ENCODE measurements at regions not wholly inside any gene's neighbourhood (a gene's known extent, or its start where the extent isn't known, plus 50 kb on each side); places are given as distances from the start of the nearest gene placed in this dataset.

DNA sequence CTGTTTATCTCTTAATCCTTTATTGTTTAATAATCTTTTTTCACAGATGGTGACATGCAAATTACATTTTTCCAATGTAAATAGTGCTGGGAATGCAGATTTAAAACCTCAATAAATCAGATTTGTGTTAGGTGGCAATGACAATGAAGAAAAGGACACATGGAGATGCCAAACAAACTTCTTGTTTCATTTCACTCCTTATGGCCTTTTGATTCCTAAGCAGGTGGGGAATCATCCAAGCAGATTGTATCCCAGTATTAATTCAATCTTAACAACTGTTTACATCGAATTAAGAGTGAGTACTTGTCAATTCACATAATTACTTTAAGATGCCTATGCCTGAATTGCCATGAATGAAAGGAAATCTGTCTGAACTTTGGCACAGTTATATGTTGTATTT, 98.9 kb upstream of the RGS18 start:
- no peak for DNase-seq
- in situ Hi-C loops (cut with HindIII; ENCODE audit: low pct_ligation_motif_present, low sequenced_read_pairs), result no loop called here
- H3K36me3 ChIP-seq (replicated peaks), result no peaks in the 10 kb centered on the region
- no peak overlapping the region for H3K4me3 ChIP-seq (ENCODE audit: low read depth, low read length)
- TF ChIP-seq, protein P1, sequence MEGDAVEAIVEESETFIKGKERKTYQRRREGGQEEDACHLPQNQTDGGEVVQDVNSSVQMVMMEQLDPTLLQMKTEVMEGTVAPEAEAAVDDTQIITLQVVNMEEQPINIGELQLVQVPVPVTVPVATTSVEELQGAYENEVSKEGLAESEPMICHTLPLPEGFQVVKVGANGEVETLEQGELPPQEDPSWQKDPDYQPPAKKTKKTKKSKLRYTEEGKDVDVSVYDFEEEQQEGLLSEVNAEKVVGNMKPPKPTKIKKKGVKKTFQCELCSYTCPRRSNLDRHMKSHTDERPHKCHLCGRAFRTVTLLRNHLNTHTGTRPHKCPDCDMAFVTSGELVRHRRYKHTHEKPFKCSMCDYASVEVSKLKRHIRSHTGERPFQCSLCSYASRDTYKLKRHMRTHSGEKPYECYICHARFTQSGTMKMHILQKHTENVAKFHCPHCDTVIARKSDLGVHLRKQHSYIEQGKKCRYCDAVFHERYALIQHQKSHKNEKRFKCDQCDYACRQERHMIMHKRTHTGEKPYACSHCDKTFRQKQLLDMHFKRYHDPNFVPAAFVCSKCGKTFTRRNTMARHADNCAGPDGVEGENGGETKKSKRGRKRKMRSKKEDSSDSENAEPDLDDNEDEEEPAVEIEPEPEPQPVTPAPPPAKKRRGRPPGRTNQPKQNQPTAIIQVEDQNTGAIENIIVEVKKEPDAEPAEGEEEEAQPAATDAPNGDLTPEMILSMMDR (IDR thresholded peaks at IDR 0.05; ENCODE audit: low read depth, low read length, missing control alignments), result no peak
- H3K27ac ChIP-seq, result no peak overlapping the region
- H3K27me3 ChIP-seq (replicated peaks), result no peaks in the 10 kb centered on the region

DNA sequence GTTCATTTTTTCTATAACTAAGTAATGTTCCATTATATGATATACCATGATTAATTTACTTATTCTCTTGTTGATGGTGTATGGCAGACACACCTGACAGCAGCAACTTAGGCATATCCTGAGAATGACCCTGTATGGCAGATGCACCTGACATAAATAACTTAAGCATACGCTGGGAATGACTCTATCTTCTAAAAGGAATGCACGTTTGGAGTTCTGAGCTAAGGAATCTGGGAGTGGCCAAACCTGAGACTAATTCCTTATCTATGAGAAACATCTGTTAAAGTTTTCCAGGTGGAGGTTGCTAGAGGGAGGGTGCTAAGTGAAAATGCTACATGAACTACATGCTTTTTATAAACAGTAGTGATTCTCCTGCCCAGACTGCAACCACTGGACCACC, 96.7 kb upstream of the RGS18 start:
- no peak for DNase-seq
- Histone ChIP-seq H3K27me3 (replicated peaks) (no peaks in the 10 kb centered on the region), H3K4me3 (ENCODE audit: low read depth, low read length) (no peak overlapping the region), H3K36me3 (replicated peaks) (no peaks in the 10 kb centered on the region), H3K27ac (no peak overlapping the region)
- in situ Hi-C loops (cut with HindIII; ENCODE audit: low pct_ligation_motif_present, low sequenced_read_pairs), result no loop called here
- TF ChIP-seq, protein P1 (IDR thresholded peaks at IDR 0.05; ENCODE audit: low read depth, low read length, missing control alignments), result no peak

DNA sequence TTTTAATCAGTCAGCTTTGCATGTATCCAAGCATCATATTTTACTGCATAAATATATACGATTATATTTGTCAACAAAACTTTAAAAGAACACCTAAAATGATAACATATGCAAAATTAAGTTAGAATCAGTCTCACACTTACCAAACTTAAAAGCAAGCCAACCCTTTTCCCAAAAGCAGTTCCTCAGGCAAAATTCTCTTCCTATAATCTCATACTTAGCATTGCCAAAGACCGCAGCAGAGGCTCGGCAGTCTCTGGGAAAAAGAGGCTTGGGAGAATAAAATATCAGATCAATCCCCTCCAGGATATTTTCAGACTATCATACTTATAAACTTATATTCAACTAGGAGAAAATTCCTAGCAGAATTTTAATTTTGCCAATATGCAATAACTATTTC, 93.2 kb upstream of the RGS18 start:
- in situ Hi-C loops (cut with HindIII; ENCODE audit: low pct_ligation_motif_present, low sequenced_read_pairs), result no loop called here
- Histone ChIP-seq H3K27ac (no peak overlapping the region), H3K4me3 (ENCODE audit: low read depth, low read length) (no peak overlapping the region), H3K36me3 (replicated peaks) (no peaks in the 10 kb centered on the region), H3K27me3 (replicated peaks) (no peaks in the 10 kb centered on the region)
- DNase-seq, result no peak
- TF ChIP-seq, protein P1 (IDR thresholded peaks at IDR 0.05; ENCODE audit: low read depth, low read length, missing control alignments), result no peak

DNA sequence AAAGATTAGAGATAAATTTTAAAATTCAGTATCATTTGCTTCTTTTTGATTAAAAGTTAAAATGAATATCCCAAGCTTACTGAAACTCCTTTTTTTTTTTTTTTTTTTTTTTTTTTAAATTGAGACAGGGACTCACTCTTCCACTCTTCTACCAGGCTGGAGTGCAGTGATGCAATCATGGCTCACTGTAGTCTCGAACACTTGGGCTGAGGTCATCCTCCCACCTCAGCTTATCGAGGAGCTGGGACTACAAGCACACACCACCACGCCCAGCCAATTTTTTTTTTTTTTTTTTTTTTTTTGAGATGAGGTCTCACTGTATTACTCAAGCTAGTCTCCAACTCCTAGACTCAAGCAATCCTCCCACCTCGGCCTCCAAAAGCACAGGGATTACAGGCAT, 92.1 kb upstream of the RGS18 start:
- Histone ChIP-seq H3K27me3 (replicated peaks) (no peaks in the 10 kb centered on the region), H3K27ac (no peak overlapping the region), H3K36me3 (replicated peaks) (no peaks in the 10 kb centered on the region), H3K4me3 (ENCODE audit: low read depth, low read length) (no peak overlapping the region)
- TF ChIP-seq, protein P1 (IDR thresholded peaks at IDR 0.05; ENCODE audit: low read depth, low read length, missing control alignments), result no peak
- in situ Hi-C loops (cut with HindIII; ENCODE audit: low pct_ligation_motif_present, low sequenced_read_pairs), result no loop called here
- DNase-seq, result no peak

DNA sequence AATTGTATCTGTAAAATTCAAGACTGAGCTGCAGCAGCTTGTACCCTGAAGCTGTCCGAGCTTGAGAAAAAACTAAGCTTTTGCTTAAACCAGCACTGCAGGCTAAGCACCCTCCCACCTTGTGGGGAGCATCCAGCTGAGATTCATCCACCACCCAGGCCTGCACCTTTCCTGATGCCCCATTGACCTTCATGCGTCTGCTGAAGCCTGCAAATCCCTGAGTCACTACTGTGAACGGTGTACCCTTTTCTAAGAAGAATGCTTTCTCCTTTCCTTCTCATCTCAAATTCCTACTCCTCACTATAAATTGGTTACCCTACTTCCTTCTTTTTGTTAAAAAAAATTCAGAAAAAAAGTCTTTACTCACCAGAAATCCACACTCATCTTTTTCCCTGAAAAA, 90.9 kb upstream of the RGS18 start:
- no peaks in the 10 kb centered on the region for H3K27me3 ChIP-seq (replicated peaks)
- no peak overlapping the region for H3K4me3 ChIP-seq (ENCODE audit: low read depth, low read length)
- H3K36me3 ChIP-seq (replicated peaks), result no peaks in the 10 kb centered on the region
- H3K27ac ChIP-seq, result no peak overlapping the region
- in situ Hi-C loops (cut with HindIII; ENCODE audit: low pct_ligation_motif_present, low sequenced_read_pairs), result no loop called here
- no peak for DNase-seq
- TF ChIP-seq, protein P1 (IDR thresholded peaks at IDR 0.05; ENCODE audit: low read depth, low read length, missing control alignments), result no peak

DNA sequence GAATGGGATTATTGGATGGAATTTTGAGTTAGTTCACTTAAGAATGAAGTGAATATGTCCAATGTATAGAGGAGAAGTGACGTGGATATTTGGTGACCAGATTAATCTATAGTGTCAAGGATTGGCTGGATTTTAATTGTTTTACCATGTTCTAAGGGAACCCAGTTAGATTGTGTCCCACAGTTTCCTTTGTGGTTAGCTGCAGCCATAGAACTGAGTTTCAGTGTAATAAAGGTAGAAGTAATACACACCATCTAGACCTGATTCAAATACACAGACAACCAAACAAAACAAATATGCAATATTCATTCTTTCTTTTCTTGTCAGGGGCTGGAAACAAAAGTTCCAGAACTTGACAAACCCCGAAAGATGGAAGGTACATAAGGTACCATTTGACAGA, 88.0 kb upstream of the RGS18 start:
- no peak overlapping the region for H3K27ac ChIP-seq
- DNase-seq, result no peak
- no peak overlapping the region for H3K4me3 ChIP-seq (ENCODE audit: low read depth, low read length)
- H3K36me3 ChIP-seq (replicated peaks), result no peaks in the 10 kb centered on the region
- no peaks in the 10 kb centered on the region for H3K27me3 ChIP-seq (replicated peaks)
- TF ChIP-seq, protein P1 (IDR thresholded peaks at IDR 0.05; ENCODE audit: low read depth, low read length, missing control alignments), result no peak
- in situ Hi-C loops (cut with HindIII; ENCODE audit: low pct_ligation_motif_present, low sequenced_read_pairs), result no loop called here
